Stimulated activated CD8-positive, alpha-beta memory T cell treated with anti-CD3 and anti-CD28 coated beads, Interleukin-12 subunit alpha, Interleukin-12 subunit beta, amount 100 ng/mL, for 24 hours (primary cell): ENCODE measurements at regions not wholly inside any gene's neighbourhood (a gene's known extent, or its start where the extent isn't known, plus 50 kb on each side); places are given as distances from the start of the nearest gene placed in this dataset.
A peak's percentile ranks its signal among the peaks of the same experiment; 100 is the strongest.

ENCODE experiments used
- DNase-seq: peaks from one replicate; pipeline ENCODE4 v3.0.0-alpha.2; 2020; ENCODE audit errors: extremely low read depth

- DNase-seq, result no peak
Observed at GRCh38 chr6:169895000-169895759, 143.8 kb downstream of the ERMARD start.

- DNase-seq, result no peak
Observed at GRCh38 chr6:169894377-169894960, 143.0 kb downstream of the ERMARD start.

DNA sequence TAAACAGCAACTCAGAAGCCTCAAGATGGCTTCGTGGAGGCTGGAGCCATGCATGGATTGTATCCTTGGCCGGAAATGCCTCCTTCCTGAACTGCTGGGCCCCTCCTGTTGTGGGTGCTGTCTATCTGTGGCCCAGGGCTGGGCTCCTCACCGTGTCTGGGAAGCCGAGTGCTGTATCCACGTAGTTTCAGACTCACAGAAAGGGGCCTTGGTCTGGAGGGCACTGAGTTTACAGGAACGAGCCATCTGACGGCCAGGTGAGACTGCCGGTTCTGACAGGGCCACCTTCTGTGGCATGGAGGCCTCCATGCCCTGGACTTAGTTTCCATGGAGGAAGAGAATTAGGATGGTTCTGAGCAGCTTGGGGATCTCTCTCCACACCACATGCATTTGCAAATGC is 142.2 kb downstream of the ERMARD start:
- DNase-seq, result no peak

DNA sequence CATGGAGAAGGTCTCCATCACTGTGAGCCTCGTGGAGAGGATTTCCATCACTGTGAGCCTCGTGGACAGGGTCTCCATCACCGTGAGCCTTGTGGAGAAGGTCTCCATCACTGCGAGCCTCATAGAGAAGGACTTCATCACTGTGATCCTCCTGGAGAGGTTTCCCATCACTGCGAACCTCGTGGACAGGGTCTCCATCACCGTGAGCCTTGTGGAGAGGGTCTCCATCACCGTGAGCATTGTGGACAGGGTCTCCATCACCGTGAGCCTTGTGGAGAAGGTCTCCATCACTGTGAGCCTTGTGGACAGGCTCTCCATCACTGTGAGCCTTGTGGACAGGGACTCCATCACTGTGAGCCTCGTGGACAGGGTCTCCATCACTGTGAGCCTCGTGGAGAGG is 140.4 kb downstream of the ERMARD start:
- DNase-seq, result no peak

DNA sequence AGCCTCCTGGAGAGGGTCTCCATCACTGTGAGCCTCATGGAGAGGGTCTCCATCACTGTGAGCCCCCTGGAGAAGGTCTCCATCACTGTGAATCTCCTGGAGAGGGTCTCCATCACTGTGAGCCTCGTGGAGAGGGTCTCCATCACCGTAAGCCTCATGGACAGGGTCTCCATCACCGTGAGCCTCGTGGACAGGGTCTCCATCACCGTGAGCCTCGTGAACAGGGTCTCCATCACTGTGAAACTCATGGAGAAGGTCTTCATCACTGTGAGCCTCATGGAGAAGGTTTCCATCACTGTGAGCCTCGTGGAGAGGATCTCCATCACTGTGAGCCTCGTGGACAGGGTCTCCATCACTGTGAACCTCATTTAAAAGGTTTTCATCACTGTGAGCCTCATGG is 140.0 kb downstream of the ERMARD start:
- no peak for DNase-seq

- DNase-seq, result no peak
Observed at GRCh38 chr6:169890901-169891300, 139.5 kb downstream of the ERMARD start.

DNA sequence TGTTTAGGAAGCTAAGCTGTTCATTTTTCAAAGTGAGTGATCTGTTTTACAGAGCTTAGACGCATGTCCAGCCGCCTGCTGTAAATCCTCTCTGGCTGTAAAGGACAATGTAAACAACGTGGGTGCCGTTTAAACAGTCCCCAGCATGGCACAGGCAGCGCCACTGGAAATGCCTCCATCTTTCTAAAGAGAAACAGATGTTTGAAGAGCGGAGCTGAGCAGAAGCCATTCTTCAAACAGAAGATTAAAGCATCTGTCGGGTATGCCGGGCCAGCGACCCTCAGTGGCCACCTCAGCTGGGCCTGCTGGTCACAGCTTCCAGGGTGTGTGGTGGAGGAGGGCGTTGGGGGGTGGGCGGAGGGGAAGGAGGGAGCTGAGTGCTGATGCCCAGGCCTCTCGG is 138.6 kb downstream of the ERMARD start:
- DNase-seq, result no peak

DNA sequence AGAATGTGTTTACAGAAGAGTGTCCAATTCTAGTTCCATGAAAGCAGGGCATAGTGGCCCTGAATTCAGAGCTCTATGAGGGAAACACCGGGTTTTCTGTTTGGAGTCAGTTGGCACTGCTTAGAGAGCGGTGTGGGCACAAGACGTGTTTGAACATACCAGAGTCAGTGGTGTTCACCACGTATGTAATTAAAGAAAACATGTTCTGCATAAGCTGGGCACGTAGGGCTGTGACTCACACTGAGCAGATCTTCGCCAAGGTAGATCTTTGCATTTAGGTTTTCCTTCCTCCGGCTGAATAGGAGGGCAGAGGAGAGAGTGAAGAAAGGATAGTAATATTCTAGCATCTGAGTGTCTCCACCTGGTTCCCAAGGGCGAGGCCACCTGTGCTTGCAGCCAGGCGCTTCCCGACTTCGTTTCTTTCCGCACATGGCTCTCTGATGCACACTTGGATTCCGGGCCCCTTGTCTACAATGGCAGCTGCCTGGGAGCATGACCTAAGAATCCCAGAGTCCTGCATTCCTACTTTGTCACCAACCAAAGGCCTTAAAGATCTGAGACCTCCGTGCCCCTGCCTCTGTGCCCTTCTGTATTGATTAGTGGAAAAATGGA is 136.2 kb downstream of the ERMARD start:
- DNase-seq, result no peak

DNA sequence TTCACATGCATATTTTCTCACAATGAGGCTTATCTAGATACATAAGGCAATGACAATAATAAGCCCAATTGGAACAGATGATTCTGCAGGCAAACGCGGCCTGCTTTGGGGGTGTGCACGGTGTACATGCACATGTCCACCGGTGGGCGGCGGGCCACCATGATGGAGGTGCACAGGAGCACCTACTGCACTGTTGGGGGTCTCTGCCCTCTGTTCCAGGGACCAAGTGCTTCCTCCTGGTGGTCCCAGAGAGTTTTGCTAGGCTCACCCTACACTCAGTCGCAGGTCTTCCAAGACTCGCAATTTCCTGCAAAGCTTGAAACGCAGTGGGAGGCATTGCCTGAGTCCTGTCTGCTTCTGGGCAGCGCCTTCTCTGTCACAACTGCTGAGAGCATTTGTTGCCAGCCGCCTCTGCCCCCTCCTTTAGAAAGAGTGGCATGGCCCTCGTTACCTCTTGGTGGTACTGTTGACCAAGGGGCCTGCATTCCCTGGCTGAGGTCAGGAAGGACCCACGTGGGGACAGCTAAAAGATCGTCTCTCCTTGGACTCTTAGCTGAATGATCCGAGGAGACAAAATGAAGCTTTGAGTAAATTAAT is 135.3 kb downstream of the ERMARD start:
- no peak for DNase-seq

- DNase-seq, result no peak
Observed at GRCh38 chr6:169885831-169886230, 134.4 kb downstream of the ERMARD start.

DNA sequence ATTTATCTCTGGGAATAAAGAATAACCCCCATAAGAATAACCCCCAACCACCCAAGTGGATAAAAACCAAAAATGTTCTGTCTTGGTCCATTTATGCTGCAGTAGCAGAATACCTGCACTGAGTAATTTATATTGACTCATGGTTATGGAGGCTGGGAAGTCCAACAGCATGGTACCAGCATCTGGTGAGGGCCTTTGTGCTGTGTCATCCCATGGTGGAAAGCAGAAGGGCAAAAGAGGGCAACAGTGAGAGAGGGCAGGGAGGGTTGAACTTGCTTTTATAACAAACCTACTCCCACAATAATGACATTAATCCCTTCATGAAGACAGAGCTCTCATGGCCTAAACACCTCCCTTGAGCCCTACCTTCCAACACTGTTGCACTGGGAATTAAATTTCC is 133.7 kb downstream of the ERMARD start:
- no peak for DNase-seq

DNA sequence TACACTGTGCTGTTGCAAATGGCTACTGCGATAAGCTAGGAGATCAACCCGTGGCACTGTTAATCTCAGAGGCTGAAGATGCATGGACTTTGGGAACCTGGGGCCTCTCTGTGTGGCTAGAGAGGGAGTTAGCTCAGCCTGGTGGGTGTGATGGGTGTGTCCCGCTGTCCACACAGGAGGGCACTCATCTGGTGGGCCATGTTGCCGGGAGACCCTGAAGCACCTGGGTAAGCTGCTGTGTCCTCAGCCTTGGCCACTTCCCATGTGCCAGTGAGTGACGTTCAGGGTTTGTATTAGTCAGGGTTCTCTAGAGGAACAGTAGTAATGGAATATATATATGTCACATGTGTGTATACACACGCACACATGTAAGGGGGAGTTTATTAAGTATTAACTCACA is 132.7 kb downstream of the ERMARD start:
- DNase-seq, result no peak

DNA sequence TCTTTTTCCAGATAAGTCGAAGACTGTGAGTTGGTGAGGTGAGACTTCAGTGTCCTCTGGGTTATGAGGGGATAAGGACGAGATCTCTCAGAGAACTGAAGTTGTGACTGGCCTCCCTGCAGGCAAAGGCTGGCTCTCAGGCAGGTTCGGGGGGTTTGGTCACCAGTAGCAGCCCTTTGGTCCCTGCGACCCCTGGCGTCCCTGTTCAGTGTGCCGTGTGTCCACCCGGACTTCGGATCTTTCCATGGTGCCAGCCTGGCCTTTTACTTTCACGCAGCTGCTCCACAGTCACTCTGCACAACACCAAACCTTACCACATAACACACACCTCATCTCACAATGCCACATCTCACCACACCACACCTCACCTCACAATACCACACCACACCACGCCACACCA is 131.9 kb downstream of the ERMARD start:
- DNase-seq, result no peak

DNA sequence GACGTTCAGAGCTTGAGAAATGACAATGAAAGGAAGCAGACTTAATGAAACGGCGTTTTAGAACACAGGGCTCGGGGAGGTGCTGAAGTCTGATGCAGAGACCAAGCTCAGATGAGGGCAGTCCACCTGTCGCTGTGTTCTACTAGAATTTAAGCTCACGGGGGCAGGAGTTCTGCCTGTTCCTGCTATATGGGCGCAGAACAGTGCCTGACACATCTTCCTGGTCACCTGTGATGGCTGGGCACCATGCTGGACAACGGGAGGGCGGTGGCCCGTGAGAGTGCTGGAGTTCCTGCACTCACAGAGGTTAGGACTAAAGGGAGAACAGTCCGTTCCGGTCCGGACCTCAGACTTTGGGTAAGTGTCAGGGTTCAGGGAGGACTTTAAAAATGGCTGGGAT is 130.6 kb downstream of the ERMARD start:
- DNase-seq, result no peak

DNA sequence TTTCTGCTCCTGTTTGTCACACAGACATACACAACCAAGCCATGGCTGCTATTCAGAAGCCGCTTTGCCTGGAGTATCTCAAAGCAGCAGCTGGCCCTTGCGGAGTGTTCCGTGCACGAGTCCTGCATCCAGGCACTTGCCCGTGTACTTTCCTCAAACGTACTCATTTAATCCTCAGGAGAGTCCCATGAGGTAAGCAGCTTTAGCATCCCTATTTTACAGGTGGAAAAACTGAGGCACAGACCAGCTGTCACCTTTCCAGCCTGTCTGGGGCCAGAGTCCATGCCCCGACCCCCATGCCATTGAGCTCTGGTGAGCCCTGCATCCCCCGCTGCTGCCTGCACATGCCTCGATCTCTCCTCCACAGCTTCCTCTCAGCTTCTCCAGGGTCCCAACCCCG is 130.0 kb downstream of the ERMARD start:
- no peak for DNase-seq

DNA sequence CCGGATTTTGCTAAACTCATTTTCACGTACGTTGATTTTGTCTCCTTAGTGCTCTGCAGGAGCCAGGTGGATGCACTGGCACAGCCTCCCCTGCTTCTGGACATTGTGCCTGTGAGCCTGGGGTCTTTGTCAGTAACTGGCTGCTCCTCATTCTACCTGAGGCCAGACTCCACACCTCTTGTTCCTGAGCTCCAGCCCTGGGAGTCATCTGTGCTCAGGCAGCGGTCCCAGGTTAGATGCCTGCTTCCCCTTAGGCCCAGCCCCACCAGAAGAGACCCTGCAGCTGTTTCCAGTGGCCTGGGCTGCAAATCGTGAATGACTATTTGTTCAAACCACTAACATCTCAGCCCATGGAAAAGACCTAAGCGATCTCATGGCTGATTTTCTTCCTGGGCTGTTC is 129.1 kb downstream of the ERMARD start:
- no peak for DNase-seq

GRCh38 chr6:169869301-169869700 is 117.9 kb downstream of the ERMARD start:
- DNase-seq, result no peak

- peak; percentile 3 for DNase-seq
Observed at GRCh38 chr6:169868458-169868857, 117.0 kb downstream of the ERMARD start.

DNA sequence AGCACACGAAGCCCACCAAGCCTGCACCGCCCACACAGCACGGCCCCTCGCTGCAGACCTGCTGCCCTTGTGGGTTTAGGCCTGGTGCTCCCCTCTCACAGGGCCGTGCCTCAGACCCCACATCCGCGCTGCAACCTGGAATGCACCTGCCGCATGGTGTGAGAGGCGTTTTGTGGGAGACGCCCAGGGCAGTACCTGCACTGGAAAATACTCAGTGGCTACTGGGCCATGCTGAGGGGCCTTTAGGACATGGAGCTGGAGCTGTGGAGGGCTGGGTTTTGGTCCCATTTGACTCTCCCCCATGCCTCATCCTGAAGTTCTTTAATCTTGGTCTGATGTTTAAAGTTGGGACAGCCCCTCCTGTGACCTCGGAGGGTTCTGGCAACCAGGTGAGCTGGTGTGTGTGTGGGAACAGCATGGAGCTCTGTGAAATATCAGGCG is 116.3 kb downstream of the ERMARD start:
- DNase-seq, result no peak

DNA sequence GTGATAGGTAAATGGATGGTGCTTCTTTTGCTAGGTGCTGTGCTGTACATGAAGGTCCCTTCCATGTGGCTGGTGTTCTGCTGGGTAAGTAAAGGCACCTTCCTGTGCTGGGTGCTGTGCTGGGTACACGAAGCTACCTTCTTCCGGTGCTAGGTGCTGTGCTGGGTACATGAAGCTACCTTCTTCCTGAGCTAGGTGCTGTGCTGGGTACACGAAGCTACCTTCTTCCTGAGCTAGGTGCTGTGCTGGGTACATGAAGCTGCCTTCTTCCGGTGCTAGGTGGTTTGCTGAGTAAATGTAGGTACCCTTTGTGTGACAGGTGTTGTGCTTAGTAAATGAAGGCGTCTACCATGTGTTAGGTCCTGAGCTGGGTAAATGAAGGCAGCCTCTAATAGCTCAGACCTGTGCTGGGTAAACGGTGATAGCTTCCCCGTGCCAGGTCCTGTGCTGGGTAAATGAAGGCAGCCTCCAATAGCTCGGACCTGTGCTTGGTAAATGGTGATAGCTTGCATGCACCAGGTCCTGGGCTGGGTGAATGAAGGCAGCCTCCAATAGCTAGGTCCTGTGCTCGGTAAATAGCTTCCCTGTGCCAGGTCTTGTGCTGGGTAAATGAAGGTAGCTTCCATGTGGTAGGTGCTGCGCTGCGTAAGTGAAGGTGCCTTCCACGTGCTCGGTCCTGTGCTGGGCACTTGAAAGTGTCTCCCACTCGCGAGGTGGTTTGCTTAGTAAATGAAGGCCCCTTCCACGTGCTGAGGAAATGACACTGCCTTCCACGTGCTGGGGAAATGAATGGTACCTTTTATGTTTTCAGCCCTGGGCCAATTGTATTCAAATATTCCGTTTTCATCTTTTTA is 115.5 kb downstream of the ERMARD start:
- DNase-seq, result no peak

DNA sequence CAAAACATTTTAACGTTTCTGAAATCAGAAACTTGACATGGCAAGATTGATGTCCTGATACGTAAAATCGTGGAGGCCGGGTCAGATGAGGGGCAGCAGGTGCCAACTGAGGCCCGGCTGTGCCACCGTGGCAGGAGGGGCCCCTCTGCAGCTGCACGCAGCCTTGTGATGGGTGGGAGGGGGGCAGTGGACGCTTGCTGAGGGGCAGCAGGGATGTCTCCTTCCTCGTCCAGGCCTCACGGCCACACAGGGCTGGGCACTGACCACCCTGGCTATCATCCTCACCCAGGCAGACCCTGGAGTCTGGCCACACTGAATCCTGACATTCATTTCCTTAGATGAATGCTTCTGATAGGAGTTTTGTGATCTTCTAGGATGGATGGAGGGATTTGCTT is 114.7 kb downstream of the ERMARD start:
- no peak for DNase-seq
